GM18868 (cell line): ENCODE measurements at regions not wholly inside any gene's neighbourhood (a gene's known extent, or its start where the extent isn't known, plus 50 kb on each side); places are given as distances from the start of the nearest gene placed in this dataset.
A peak's percentile ranks its signal among the peaks of the same experiment; 100 is the strongest.
"Not testable (repeated sequence)": the region's sequence is repeated elsewhere in the genome, so short reads cannot be mapped to it uniquely, and the experiment has no call there.

Experiments
- ATAC-seq: cut with Tn5 transposase; IDR thresholded peaks from one replicate; pipeline ENCODE4 v1.9.1; 2021; ENCODE audit warnings: mild to moderate bottlenecking, moderate library complexity; ENCODE audit not compliant: unreplicated experiment

GRCh38 chr3:66838704-66839103 lies 159.4 kb upstream of the KBTBD8 start:
- no peak for ATAC-seq

- ATAC-seq = no peak
Measured at GRCh38 chr3:66839508-66839907, 158.6 kb upstream of the KBTBD8 start.

- not testable (repeated sequence) for ATAC-seq
Measured at GRCh38 chr3:66842761-66843464, 155.2 kb upstream of the KBTBD8 start.

GRCh38 chr3:66851894-66852613 lies 146.1 kb upstream of the KBTBD8 start:
- no peak for ATAC-seq

GRCh38 chr3:66854601-66855151 lies 143.4 kb upstream of the KBTBD8 start:
- ATAC-seq = no peak

GRCh38 chr3:66856533-66856932 lies 141.6 kb upstream of the KBTBD8 start:
- peak; percentile 66 for ATAC-seq

GRCh38 chr3:66858656-66859381 lies 139.3 kb upstream of the KBTBD8 start:
- ATAC-seq = no peak

DNA sequence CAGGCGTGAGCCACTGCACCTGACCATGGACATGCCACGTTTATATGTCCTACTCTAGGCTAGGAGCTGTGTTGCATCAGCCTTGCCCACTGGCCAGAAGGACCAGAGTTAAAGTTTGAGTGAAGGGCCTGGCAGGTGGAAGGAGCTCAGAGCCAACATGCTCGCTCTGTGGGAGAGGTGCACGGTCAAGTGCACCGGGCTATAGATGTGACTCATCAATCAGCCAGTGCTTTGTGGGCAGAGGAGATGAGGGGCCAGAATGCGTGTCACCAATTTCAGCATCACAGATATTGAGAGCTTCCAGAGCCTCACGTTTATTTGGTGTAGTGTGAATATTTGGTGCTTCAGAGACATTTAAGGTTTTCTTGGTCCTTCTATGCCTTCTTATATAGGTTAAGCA lies 137.3 kb upstream of the KBTBD8 start:
- no peak for ATAC-seq

DNA sequence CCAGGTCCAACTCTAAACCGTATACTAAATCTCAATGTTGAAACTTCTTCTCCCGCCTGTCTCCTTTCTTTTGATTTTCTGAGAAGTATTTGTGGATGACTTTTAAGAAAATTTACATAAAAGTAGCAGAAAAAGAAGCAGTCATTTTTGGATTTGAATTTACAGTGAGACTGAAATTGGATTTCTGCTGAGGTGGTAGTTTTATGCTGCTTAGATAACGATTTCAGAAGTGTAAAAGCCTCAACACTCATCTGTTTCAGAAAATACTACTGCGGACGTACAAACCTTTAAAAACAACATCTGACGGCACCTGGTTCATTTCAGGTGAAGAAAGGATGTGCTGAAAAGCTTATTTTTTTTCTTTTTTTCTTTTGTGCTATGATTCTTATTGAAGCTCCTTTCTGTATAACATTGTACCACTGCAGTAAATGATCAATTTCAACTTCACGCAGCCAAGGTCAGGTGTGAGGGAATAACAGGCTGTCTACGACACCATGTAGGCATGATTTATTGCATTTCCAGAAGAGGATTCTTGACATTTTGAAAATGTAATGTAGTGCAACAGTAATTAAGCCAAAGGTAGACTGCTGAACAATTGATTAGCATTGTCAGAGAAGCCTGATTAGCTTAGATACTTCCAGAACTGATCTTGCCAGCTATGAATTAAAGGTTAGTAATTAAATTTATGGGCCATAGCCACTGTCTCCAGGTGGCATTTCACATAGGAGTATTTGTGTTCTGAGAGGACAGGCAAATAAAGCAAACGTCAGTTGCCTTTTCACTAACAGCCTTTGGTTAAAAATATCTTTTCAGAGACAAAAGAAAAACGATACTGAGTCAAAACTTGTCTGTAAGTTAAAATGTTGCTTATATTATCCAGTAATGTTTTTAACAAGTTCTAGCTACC lies 134.6 kb upstream of the KBTBD8 start:
- ATAC-seq = no peak

DNA sequence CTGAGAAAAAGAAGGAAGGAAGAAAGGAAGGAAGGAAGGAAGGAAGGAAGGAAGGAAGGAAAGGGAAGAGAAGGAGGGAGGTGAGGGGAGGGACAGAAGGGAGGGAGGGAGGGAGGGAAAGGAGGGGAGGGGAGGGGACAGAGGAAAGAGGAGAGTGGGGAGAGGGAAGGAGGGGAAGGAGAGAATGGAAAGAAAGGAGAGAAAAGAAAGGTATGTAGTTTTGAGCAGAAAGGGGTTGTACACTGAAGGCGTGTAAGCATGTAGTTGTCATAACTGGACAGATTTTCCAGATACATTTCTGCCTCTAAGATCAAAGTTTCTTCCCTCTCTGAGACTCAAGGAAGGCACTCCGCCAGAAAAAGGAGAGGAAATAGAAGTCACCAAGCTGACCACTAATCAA lies 113.4 kb upstream of the KBTBD8 start:
- ATAC-seq = no peak

DNA sequence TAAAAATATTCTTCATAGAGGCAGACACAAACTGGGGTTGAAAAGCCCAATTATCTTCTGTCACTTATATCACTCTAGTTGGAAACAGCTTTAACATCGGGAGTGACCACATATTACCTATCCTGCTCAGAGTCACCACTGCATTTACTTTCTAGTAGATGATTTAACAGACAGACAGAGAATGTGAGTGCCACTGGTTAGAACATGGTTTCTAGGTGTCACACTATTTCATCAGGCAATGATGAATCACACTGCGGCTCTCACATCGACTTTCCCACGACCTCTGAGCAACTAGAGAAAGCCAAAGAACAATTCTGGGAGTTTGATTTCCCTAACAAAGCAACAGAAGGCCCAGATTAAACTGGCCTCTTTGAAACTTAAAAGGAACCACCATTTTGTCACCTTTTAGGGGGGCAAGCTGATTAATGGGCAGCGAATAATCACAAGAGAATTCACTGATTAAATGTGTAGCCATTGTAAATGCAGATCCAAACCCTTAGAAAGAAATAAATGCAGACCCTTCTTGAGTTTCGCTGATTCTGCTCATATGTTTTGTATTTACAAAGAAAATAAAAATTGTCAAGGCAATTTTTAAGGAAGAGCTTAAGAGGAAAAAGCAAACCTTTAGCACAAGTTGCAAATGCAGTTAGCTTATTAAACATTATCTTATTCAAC lies 112.6 kb upstream of the KBTBD8 start:
- no peak for ATAC-seq

GRCh38 chr3:66889750-66890494 lies 108.2 kb upstream of the KBTBD8 start:
- ATAC-seq = no peak

DNA sequence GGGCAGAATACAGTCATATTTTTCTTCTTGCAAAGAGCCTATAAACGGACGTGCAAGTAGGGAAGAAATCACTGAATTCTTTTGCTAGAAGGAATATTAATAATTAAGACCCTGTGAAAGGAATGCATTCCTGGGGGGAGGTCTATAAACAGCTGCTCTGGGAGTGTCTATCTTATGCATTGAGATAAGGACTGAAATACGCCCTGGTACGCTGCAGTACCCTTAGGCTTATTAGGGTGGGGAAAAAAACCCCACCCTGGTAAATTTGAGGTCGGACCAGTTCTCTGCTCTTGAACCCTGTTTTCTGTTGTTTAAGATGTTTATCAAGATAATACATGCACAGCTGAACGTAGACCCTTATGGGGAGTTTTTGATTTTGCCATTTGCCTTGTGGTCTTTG lies 100.0 kb upstream of the KBTBD8 start:
- ATAC-seq = no peak

- no peak for ATAC-seq
Measured at GRCh38 chr3:66904336-66904735, 93.8 kb upstream of the KBTBD8 start.

DNA sequence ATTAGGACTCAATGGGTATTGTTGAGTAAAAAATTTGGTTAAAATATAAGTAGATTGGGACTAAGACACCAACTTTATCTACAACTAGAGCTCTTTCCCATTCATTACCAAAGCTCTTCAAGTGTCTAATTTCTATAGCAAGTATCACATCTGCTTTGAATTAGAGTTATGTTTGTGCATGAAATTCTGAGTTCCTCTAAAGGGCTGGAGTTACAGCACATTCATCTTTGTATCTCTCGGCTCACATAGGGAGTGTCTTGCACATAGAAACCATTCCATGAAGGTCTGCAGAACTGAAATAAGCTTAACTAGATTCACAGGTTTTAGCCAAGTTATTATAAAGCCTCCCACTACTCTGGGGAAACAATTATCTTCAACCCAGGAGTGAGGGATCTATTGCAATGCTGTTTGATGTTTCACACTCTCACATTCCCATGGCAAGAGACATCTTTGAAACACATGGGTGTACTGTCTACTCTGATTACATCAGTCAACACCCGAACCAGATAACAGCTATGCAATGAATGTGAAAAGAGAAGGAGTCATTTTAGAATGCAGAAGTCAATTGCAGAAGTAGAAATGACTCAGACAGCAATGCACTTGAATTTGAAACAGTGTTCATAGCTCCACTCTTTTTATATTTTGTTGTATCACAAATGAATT lies 93.1 kb upstream of the KBTBD8 start:
- no peak for ATAC-seq

DNA sequence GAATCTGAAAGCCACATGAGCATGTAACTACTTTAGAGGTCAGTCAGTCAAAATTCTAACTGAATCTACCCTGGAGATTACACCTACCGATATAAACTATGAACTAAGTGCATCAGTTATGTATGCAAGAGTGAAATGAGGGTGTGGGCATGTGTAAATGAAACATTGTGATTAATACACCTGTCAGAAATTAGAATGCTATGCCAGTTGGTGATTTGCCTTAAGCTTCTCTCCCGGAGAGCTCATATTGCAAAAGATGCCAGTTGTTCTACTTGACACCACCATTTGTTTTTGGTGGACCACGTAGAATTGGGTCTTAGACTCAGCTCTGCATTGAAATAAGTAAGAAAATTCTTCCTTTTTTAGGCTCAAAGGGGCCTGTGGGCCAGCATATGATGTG lies 91.0 kb upstream of the KBTBD8 start:
- ATAC-seq = no peak

DNA sequence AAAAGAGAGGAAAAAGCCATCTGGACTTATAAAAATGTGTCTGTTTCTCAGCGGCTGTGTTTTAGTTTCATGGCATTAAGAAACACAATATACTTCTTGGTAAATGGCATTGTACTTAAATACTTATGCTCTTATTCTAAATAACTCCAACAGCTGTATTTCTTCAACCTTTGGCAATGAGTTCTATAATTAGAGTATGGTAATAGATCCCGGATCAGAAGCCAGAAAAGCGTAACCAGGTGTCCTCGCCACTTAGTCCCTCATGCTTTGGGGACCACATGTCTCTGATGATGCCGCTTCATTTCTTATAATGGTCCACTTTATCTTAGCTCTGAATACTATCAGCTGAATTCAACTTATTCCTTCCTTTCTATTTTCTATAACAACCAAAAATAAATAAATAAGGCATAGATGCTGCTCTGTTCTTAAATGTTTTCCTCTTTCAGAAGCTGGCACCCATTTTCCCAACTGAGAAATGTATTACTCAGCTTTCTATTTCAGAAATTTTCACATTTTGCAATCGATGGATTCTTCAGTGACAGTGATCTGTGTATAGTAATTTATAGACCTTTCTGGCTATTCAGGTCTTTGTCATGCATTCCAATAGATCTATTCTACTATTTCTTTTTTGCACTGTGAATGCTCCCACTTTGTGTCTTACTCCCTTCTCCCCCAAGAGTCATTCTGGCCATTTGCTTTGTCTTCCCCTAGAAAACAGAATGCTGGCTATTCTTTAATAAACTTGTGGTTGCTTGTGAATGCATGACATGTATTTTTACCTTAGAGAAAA lies 87.6 kb upstream of the KBTBD8 start:
- ATAC-seq = no peak

DNA sequence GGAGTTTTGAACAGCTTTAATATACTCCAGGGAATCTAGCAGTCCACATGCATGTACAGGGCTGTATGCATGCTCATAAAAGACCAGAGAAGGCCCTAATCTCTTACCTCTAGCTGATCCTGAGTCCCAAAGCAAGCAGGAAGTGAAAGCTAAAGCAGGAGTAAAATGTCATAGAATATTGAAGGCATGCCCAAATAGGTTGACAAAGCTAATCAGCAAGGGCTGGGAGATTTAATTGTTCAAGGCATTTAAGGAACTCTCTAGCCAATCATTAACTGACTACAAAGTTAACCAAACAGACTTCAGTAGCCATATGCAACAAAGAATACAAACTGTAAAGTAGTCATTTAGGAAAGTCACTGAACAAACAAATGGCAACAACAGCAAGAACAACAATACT lies 85.8 kb upstream of the KBTBD8 start:
- no peak for ATAC-seq
